ENCODE measurements at regions not wholly inside any gene's neighbourhood (a gene's known extent, or its start where the extent isn't known, plus 50 kb on each side); places are given as distances from the start of the nearest gene placed in this dataset.

- TF ChIP-seq CHD7 (IDR thresholded peaks at IDR 0.05; ENCODE audit: insufficient replicate concordance, low read length) (no peak), JUN (IDR thresholded peaks at IDR 0.05; ENCODE audit: low read depth, low read length) (no peak), RAD21 (IDR thresholded peaks at IDR 0.05 in 1 of 2, conservative IDR thresholded peaks at IDR 0.05 in 1 of 2; ENCODE audit: low read depth in 2 of 2, low read length in 2 of 2) (no peak), BCL11A (IDR thresholded peaks at IDR 0.05; ENCODE audit: low read depth in 2 of 2, low read length in 2 of 2) (no peak), RBBP5 (IDR thresholded peaks at IDR 0.05; ENCODE audit: borderline replicate concordance, low read depth, low read length) (no peak), TAF1 (IDR thresholded peaks at IDR 0.05; ENCODE audit: low read depth, low read length) (no peak), SP4 (IDR thresholded peaks at IDR 0.05; ENCODE audit: low read length) (no peak), RFX5 (IDR thresholded peaks at IDR 0.05; ENCODE audit: borderline replicate concordance, low read depth, low read length) (no peak), KDM1A (IDR thresholded peaks at IDR 0.05; ENCODE audit: borderline replicate concordance, low read length) (no peak)
- TF ChIP-seq, protein P1, sequence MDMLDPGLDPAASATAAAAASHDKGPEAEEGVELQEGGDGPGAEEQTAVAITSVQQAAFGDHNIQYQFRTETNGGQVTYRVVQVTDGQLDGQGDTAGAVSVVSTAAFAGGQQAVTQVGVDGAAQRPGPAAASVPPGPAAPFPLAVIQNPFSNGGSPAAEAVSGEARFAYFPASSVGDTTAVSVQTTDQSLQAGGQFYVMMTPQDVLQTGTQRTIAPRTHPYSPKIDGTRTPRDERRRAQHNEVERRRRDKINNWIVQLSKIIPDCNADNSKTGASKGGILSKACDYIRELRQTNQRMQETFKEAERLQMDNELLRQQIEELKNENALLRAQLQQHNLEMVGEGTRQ (IDR thresholded peaks at IDR 0.05; ENCODE audit: low read length) = no peak
These were observed 574.4 kb upstream of the SLC10A2 start (continued) for GRCh38 chr13:103640606-103641005.
